OCI-LY1 (cell line): ENCODE measurements at regions not wholly inside any gene's neighbourhood (a gene's known extent, or its start where the extent isn't known, plus 50 kb on each side); places are given as distances from the start of the nearest gene placed in this dataset.

ENCODE experiments used
- H2AFZ ChIP-seq: fragments of 200-600 bp; sonication (generic), shearing (Covaris generic); 2 replicates; pipeline ENCODE4 v1.6.0; 2014; ENCODE audit warnings: antibody characterized with exemption, mild to moderate bottlenecking, low read length
- H3F3A ChIP-seq: fragments of 200-600 bp; sonication (generic), shearing (Covaris generic); 2 replicates; pipeline ENCODE4 v1.6.0; 2014; ENCODE audit warnings: mild to moderate bottlenecking, antibody characterized with exemption, low read length, moderate library complexity; ENCODE audit not compliant: insufficient read depth
- H3K27ac ChIP-seq: fragments of 200-600 bp; sonication (generic); 2 replicates; pipeline ENCODE4 v1.5.1; 2014; ENCODE audit warnings: low read length, mixed run types, mild to moderate bottlenecking, low read depth; ENCODE audit not compliant: poor library complexity, severe bottlenecking
- H3K27me3 ChIP-seq: fragments of 200-600 bp; sonication (generic); 2 replicates; pipeline ENCODE4 v1.6.0; 2014; ENCODE audit warnings: antibody characterized with exemption, mild to moderate bottlenecking, low read length, moderate library complexity; ENCODE audit not compliant: insufficient read depth
- H3K36me3 ChIP-seq: fragments of 200-600 bp; sonication (generic); 2 replicates; pipeline ENCODE4 v1.6.1; 2014; ENCODE audit warnings: mild to moderate bottlenecking, antibody characterized with exemption, low read length, moderate library complexity, mixed read lengths; ENCODE audit not compliant: insufficient read depth
- H3K4me1 ChIP-seq: fragments of 200-600 bp; sonication (generic); 2 replicates; pipeline ENCODE4 v1.5.1; 2014; ENCODE audit warnings: mild to moderate bottlenecking, low read length, moderate library complexity; ENCODE audit not compliant: insufficient read depth, severe bottlenecking
- H3K4me2 ChIP-seq: fragments of 200-600 bp; sonication (generic), shearing (Covaris generic); 2 replicates; pipeline ENCODE4 v1.6.1; 2014; ENCODE audit warnings: low read length
- H3K4me3 ChIP-seq: fragments of 200-600 bp; sonication (generic); 2 replicates; pipeline ENCODE4 v1.5.1; 2014; ENCODE audit warnings: low read length, low read depth, mild to moderate bottlenecking, mixed read lengths; ENCODE audit not compliant: poor library complexity, severe bottlenecking
- H3K79me2 ChIP-seq: fragments of 200-600 bp; shearing (Covaris generic); 2 replicates; pipeline ENCODE4 v1.6.1; 2016; ENCODE audit warnings: mixed run types, low read length, mixed read lengths; ENCODE audit not compliant: insufficient read depth
- H3K9ac ChIP-seq: fragments of 200-600 bp; sonication (generic), shearing (Covaris generic); 2 replicates; pipeline ENCODE4 v1.6.1; 2014; ENCODE audit warnings: mild to moderate bottlenecking, low read length, mixed read lengths
- H3K9me2 ChIP-seq: fragments of 200-600 bp; sonication (generic), shearing (Covaris generic); 2 replicates; pipeline ENCODE4 v1.6.1; 2014; ENCODE audit warnings: low read depth, mild to moderate bottlenecking, low read length, mixed read lengths
- H3K9me3 ChIP-seq: fragments of 200-600 bp; shearing (Covaris generic); 2 replicates; pipeline ENCODE4 v1.6.1; 2014; ENCODE audit warnings: low read length, mixed read lengths
- H4K20me1 ChIP-seq: fragments of 200-600 bp; sonication (generic), shearing (Covaris generic); 2 replicates; pipeline ENCODE4 v1.6.0; 2016; ENCODE audit warnings: mild to moderate bottlenecking, low read length; ENCODE audit not compliant: insufficient read depth
- EZH2 ChIP-seq: fragments of 200-600 bp; sonication (generic), shearing (Covaris generic); IDR thresholded peaks from 2 replicates; pipeline ENCODE4 v1.8.0; 2017; ENCODE audit warnings: borderline replicate concordance, mixed run types, mild to moderate bottlenecking, antibody characterized with exemption, low read length, moderate library complexity, mixed read lengths
- TF ChIP-seq, protein P1 (sequence below): fragments of 200-600 bp; sonication (generic), shearing (Covaris generic); IDR thresholded peaks from 2 replicates; pipeline ENCODE4 v1.5.1; 2017; ENCODE audit warnings: mild to moderate bottlenecking, antibody characterized with exemption, low read length, moderate library complexity, mixed read lengths

DNA sequence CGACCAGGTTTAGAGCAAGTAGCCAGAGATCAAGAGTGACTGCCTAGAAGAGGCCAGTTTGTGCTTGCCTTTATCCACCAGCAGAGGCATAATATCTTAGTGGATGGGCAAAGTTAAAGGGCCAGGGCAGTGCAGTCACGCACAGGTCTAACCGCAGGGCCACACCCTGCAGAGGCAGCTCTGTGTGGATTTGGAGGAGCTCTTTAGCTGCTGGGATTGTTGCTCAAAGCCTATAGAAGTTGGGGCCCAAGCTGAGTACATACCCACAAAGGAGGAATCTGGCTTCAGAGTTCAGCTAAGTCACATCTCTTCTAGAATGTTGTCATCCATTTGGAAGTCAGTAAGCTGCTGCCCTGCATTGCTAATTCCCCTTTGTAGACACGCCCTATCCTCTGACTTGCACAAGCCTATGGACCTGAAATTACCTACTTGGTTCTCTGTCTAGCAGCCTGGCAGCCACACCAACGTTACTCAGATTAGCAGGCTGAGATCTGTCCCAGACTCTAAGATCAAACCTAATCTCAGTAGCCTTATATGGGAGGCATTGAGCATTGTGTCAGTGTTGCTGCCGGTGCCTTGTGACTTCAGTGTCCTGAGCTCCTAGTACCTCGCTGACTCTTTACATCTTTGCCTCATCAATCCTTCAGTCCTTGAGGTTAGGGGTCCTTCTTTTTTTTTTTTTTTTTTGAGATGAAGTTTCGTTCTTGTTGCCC, 102.9 kb upstream of the STARD13 start:
- Histone ChIP-seq H3K9ac (no peak overlapping the region), H3K9me2 (no peaks in the 10 kb centered on the region), H3K4me2 (no peak overlapping the region), H3F3A (no peaks in the 10 kb centered on the region), H3K9me3 (no peaks in the 10 kb centered on the region), H3K27me3 (no peaks in the 10 kb centered on the region), H2AFZ (no peak overlapping the region), H3K4me1 (no peaks in the 10 kb centered on the region), H3K36me3 (no peaks in the 10 kb centered on the region), H4K20me1 (no peaks in the 10 kb centered on the region), H3K4me3 (no peak overlapping the region), H3K79me2 (no peaks in the 10 kb centered on the region), H3K27ac (no peak overlapping the region)
- TF ChIP-seq, protein P1, sequence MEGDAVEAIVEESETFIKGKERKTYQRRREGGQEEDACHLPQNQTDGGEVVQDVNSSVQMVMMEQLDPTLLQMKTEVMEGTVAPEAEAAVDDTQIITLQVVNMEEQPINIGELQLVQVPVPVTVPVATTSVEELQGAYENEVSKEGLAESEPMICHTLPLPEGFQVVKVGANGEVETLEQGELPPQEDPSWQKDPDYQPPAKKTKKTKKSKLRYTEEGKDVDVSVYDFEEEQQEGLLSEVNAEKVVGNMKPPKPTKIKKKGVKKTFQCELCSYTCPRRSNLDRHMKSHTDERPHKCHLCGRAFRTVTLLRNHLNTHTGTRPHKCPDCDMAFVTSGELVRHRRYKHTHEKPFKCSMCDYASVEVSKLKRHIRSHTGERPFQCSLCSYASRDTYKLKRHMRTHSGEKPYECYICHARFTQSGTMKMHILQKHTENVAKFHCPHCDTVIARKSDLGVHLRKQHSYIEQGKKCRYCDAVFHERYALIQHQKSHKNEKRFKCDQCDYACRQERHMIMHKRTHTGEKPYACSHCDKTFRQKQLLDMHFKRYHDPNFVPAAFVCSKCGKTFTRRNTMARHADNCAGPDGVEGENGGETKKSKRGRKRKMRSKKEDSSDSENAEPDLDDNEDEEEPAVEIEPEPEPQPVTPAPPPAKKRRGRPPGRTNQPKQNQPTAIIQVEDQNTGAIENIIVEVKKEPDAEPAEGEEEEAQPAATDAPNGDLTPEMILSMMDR, result peak; percentile 6; the same call in 1 of the 2 replicates
- TF ChIP-seq EZH2, result no peak

DNA sequence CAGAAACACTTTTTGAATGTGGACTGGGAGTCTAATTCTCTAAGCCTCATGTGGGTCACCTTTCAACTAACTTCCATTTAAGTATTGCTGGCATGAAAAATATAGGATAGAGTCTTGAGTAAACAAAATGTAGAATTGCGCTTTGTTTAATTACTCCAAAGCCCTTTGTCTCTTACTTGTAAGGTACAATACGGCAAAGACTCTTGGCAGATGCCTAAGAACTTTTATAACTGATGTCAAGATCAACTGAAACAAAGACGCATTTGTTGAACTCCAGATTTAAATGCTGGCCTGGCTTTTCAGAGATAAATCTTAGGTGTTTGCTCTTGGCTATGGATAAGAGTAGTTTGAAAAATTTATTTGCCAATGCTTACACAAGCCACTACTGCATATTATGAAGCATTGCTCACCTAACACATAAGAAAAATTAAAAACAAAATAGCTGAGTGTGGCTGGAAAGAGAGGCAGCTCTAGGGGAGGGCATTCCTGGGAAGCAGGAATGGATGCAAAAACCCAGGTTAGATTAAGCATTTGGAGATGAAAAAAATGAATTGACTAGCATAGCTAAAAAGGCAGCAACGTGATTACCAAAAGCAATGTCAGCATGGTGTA, 107.3 kb upstream of the STARD13 start:
- Histone ChIP-seq H3F3A (no peaks in the 10 kb centered on the region), H3K4me2 (no peak overlapping the region), H2AFZ (no peak overlapping the region), H3K9ac (no peak overlapping the region), H3K9me2 (no peaks in the 10 kb centered on the region), H3K4me3 (no peak overlapping the region), H3K4me1 (no peaks in the 10 kb centered on the region), H3K27ac (no peak overlapping the region), H3K9me3 (no peaks in the 10 kb centered on the region), H3K36me3 (no peaks in the 10 kb centered on the region), H3K79me2 (no peaks in the 10 kb centered on the region), H4K20me1 (no peaks in the 10 kb centered on the region), H3K27me3 (no peaks in the 10 kb centered on the region)
- TF ChIP-seq, protein P1, result no peak
- TF ChIP-seq EZH2, result no peak

DNA sequence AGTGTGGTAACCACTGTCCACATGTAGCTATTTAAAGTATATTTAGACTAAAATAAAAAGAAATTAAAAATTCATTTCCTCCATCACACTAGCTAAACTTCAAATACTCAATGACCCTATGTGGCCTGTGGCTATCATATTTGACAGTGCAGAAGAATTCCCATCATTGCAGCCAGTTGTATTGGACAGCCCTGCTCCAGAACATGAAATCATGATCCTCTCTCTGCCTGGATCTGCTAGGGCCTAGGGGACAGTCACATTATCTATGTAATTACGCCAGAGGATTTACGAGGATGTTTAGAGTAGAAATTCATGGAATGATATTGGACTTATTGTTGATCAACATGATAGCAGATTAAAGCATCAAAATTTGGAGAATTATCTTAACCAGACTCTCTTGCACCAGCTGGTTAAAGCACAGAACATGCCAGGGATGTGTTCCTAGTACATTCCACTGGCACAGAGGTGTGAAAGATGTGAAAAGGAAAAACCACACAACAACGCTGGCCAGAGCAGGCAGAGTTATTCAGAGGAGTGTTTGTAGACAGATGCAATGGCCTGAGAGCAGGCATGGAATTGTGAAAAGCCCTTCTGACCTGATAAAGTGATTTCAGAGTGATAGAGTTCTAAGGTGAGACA, 108.9 kb upstream of the STARD13 start:
- Histone ChIP-seq H3K27ac (no peak overlapping the region), H3F3A (no peaks in the 10 kb centered on the region), H3K9me3 (no peaks in the 10 kb centered on the region), H4K20me1 (no peaks in the 10 kb centered on the region), H3K79me2 (no peaks in the 10 kb centered on the region), H3K4me2 (no peak overlapping the region), H3K9me2 (no peaks in the 10 kb centered on the region), H3K4me3 (no peak overlapping the region), H3K9ac (no peak overlapping the region), H3K27me3 (no peaks in the 10 kb centered on the region), H3K36me3 (no peaks in the 10 kb centered on the region), H3K4me1 (no peaks in the 10 kb centered on the region), H2AFZ (no peak overlapping the region)
- no peak for TF ChIP-seq EZH2
- TF ChIP-seq, protein P1, result no peak
